Stimulated activated naive CD4-positive, alpha-beta T cell (primary cell): ENCODE measurements at regions not wholly inside any gene's neighbourhood (a gene's known extent, or its start where the extent isn't known, plus 50 kb on each side); places are given as distances from the start of the nearest gene placed in this dataset.
"Not testable (repeated sequence)": the region's sequence is repeated elsewhere in the genome, so short reads cannot be mapped to it uniquely, and the experiment has no call there.

Source experiments
- DNase-seq, 6 experiments: peaks; one replicate each; lab custom pipeline; 2025; lab: John Stamatoyannopoulos, UW

DNA sequence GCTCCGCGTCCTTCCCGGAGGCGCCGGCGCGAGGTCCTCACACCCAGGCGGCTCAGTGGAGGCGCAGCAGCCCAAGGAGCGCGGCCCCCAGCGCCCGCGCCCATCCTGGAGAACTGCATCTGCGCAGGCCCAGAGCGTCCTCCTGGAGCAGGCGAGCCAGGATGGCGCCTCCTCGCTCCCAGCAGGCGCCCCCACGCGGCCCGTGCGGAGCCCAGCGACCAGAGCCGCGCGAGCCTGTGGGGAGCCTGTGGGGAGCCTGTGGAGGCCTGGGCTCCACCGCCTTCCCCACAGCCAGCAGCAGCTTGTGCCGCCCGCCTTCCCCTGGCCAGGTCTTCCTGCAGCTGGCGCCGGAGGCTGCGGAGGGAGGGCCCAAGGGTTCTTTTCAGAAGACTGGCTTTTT, 953.9 kb downstream of the TMEM121 start:
- not testable (repeated sequence) for DNase-seq

DNA sequence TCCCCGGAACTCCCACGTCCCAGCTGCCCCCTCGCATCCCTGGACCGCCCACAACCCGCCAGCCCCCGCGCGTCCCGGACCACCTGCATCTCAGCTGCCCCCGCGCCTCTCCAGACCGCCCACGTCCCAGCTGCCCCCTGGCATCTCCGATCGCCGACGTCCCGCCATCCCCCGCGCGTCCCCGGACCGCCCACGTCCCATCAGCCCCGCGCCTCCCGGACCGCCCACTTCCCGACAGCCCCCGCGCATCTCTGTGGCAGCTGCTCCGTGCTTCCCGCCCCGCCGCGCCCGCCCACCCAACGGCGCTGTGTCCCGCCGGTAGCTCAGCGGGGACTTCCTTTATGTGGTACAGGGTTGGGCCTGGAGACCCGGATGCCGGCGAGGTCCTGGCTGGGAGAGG, 955.8 kb downstream of the TMEM121 start:
- DNase-seq = not testable (repeated sequence)

DNA sequence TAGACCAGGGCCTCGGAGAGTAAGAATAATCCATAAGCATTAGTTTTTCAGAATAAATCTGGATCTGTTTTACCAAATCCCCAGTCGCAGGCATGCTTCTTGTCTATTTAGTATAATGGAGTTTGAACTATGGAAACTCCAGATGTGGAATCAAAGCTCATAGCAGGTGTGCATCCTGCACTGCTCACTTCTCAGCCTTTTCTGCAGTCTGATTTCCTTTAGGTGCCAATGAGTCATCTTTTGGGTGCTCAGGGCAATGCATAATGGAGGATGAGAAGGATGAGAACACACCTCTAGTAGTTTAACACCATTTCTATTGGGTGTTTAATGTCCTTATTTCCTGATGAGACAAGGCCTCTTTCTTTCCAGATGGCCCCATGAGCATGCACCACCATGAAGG, 961.2 kb downstream of the TMEM121 start:
- DNase-seq = no peak

DNA sequence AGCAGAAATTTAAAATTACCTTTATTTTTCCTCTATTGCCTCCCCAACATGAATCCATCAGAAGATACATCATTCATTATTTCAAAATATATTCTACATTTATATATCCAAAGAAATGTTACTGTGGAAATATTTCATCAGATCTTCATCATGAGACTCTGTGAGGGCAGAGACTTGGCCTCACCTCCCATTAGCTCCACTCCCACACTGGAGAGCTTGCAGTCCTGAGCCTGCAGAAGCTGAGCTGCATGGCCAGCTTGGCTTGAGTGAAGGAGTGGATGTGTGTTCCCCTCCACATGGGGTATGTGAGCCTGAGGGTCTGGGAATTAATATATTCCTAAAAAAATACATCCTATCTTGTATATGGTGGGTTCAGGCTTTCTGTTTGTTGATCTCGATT, 961.9 kb downstream of the TMEM121 start:
- no peak for DNase-seq

DNA sequence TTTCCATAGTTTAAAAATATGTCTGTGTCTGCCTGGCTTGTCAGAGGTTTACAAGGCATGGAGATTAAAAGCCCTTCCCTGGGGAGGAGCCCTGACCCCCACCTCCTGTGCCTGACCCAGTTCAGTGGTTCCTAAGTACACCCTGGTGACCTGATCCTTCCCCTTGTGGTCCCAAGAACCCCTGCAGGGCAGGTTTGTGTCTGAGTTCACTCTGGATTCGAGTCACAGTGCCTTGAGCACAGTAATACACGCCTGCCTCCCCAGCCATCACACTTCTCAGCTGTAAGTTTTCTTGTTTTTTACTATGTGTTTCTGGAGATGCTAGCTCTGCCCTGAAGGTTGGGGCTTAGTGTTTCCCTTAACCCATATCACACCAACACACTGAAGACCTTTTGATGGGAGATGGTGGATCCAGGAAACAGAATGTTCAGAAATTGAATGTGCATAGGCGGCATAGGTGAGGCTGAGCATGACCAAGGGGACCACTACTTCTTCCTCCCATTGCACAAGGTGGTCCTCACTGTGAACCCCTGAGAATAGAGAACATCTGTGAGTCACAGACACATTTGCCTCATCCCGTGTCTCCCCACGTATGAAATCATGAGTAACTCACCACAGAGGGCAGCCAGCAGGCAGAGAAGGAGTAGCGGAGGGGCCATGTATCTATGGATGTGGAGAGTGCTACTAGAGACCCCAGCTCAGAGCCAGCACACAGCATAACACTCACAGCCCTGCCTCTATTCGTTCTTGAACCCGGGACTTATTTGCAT, 962.9 kb downstream of the TMEM121 start:
- no peak for DNase-seq

DNA sequence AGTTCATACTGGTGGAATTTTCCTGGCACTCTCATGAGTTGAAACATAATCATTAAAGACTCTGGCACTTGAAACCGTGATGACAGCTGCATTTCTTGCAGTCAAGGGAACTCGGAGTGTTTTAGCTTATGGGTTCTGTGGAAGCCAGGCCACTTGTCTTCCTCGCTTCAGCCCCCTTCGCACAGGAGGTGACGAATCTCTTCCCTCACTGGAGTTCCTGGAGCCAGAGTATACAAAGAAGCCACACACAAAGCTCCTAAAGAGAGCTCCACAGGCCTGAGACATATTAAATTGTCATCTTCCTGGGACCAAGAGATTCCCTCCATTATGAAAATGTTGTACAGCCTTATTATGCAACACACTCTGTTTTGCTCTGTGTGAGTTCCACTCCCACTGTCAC, 964.1 kb downstream of the TMEM121 start:
- no peak for DNase-seq

DNA sequence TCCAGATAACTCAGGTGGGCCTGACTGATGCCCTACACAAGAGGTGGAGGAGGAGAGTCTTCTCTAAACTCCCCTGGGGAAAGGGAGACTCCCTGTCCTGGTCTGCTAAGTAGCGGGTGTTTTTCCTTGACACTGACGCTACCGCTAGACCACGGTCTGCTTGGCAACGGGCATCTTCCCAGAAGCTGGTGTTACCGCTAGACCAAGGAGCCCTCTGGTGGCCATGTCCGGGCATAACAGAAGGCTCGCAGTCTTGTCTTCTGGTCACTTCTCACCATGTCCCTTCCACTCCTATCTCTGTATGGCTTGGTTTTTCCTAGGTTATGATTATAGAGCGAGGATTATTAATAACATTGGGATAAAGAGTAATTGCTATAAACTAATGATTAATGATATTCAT, 965.5 kb downstream of the TMEM121 start:
- no peak for DNase-seq

DNA sequence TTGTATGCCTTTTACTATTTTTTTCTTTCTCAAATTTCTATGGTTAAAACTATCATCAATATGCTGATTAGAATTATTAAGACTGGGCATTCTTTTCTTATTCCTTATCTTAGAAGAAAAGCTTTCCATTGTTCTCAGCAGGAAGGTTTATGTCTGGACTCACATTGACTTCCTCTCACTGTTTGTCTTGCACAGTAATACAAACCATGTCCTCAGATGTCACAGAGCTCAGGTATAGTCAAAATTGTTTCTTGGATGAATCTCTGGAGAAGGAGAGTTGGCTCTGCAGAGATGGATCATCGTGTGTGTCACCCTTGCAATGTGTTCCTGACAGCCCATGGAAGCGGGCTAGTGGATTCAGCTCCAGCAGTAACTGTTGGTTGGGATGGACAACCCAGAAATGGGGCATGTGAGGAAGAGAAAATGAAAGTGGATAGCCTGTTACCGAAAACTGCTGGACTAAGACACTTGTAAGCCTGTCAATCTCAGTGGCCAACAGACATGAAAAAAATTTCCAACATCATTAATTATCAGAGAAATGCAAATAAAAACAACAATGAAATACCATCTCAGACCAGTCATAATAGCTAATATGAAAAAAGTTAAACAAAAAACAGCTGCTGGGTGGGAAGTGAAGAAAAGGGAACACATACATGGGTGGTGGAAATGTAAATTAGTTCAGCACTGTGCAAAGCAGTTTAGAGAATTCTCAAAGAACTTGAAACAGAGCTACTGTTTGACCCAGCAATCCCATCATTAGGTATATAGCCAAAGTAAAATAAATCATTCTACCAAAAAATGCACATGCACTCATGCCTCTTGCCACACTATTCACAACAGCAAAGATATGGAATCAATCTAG, 967.8 kb downstream of the TMEM121 start:
- no peak for DNase-seq

DNA sequence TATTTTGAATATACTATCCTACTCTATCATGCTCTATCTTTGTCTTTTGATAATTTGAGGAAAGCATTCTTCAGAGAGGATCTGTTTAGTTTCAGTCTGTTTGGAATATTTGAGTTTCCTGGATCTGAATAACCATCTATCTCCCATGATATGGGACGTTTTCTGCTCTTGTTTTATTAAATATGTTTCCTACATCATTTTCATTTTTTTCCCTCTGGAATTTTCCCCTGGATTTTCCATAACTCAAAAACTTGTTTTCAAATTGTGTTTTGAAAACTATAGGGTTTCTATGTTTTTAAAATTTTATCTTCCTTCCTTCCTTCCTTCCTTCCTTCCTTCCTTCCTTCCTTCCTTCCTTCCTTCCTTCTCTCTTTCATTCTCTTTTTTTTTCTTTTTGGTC, 974.2 kb downstream of the TMEM121 start:
- DNase-seq = no peak

DNA sequence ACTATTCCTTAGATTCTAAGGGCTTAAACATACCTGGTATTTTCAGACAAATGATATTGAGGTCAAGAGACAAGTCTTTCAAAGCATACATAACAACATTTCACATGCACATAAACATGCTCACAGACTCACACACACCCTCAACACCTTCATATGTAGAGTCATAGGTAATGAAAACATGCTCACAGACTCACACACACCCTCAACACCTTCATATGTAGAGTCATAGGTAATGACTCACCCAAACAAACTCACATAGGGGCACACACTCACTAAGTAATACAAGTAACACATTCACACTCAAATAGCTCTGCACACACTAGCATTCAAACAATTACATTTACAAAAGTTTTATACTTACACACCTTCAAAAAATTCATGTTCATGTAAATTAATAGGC, 975.5 kb downstream of the TMEM121 start:
- no peak for DNase-seq

DNA sequence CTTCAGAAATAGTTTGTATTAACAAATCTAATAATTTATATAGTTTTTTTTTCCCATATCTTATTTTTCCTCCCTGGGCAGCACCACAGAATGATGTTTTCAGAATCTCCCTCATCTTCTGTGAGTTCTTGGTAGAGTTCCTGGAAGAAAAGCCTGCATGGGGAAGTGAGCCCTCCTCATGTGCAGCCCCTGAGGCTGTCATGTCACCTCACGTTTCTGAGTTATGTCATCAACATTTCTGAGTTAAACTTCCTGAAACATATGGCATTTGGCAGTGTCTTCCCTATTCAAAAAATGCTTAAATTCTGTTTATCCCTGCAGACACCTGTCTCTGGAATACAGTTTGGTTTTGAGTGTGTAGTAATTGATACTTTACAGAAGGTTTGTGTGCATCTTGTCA, 979.0 kb downstream of the TMEM121 start:
- DNase-seq = no peak

DNA sequence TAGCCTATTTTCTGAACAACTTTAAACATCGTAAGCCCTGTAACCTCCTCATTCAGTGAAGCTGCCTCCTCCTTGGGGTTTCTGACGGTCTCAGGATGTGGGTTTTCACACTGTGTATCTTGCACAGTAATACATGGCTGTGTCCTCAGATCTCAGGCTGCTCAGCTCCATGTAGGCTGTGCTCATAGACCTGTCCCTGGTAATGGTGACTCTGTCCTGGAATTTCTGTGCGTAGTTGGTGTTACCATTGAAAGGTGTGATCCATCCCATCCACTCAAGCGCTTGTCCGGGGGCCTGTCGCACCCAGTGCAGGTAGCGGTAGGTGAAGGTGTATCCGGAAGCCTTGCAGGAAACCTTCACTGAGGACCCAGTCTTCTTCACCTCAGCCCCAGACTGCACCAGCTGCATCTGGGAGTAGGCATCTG, 980.5 kb downstream of the TMEM121 start:
- peak in 5 of 6 experiments; percentile 30 to 92 (median 84) for DNase-seq

DNA sequence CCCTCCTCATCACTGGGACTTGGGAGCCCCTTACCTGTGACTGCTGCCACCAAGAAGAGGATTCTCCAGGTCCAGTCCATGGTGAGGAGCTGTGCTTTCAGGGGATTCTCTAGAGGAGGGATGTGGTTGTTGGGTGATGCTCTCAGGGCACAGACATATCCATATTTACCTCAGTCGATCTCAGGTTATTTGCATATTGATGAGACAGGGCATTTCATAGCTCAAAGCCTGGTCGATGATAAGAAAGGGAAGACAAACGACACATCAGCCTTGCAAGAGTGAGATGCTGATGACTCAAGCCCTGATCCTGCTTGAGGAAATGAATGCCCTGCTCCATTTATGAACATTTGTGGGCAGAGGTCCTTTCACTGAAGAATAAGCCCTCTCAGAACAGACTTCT, 981.0 kb downstream of the TMEM121 start:
- peak in 2 of 6 experiments; percentile 73 to 81 for DNase-seq

DNA sequence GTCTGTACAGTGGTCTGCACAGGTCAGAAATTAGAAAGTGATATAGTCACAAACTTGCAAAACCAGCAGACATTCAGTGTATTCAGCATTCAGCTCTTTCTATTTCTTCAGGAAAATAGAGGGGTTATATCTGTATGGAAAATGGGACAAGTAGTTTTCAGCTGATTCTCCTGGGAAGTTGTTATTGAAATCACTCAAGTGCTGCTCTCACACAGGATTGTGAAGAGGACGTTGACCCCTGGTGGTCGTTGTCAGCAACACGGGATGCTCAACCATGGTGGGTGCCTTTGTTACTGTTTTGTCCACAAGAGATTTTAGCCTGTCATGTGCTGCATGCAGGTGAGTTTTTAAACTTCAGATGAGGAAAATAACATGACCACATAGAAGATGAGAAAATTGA, 981.8 kb downstream of the TMEM121 start:
- peak in 2 of 6 experiments; percentile 10 to 23 for DNase-seq

DNA sequence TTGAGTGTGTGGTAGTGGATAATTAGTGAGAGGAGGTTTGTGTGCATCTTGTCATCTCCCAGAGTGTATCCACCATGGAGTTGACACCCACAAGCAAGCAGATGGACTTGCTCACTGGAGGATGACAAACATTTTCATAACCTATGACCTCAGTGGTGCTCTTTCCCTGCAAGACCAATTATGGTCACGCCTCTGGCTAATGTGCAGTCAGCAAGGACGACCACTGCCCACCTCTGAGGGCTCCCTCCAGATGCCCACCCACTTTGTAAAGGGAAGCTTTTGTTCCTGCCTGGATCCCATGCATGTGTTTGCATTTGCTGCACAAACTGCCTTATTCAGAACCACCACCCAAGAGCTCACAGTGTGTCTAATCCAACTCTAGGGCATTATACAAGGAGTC, 982.8 kb downstream of the TMEM121 start:
- no peak for DNase-seq

DNA sequence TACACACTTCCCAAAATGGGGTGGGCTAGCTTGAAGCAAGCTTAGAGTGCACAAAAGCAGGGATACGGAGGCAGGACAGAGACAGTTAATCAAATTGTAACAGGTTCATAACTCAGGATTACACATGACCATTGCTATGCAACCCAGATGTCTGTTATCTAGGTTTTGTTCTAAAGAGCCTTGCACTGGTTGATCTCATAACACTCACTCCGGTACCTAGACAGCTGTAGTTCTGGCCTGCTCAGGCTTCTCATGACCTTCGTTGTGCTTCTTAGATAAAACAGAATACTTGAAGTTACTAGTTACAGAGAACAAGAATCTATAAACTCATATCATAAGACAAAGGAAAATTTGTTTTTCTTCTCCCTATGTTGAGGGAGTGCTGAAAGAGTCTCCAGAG, 983.4 kb downstream of the TMEM121 start:
- DNase-seq = no peak

DNA sequence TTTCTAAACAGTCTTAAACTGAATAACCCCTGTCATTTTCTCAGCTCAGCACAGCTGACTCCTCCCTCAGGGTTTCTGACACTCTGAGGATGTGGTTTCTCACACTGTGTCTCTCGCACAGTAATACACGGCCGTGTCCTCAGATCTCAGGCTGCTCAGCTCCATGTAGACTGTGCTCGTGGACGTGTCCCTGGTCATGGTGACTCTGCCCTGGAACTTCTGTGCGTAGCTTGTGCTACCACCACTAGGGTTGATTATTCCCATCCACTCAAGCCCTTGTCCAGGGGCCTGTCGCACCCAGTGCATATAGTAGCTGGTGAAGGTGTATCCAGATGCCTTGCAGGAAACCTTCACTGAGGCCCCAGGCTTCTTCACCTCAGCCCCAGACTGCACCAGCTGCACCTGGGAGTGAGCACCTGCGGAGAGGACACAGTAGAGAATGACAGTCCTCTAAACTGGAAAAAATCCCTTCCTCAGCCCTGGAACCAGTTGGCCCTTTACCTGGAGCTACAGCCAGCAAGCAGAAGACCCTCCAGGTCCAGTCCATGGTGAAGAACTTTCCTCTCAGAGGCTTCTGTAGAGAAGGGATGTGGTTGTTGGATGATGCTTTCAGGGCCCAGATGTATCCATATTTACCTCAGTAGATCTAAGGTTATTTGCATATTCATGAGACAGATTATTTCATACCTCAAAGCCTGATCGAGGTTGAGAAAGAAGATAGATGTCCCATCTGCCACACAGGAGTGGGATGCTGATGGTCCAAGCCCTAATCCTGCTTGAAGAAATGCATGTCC, 984.8 kb downstream of the TMEM121 start:
- DNase-seq = peak in 5 of 6 experiments; percentile 22 to 89 (median 77)

DNA sequence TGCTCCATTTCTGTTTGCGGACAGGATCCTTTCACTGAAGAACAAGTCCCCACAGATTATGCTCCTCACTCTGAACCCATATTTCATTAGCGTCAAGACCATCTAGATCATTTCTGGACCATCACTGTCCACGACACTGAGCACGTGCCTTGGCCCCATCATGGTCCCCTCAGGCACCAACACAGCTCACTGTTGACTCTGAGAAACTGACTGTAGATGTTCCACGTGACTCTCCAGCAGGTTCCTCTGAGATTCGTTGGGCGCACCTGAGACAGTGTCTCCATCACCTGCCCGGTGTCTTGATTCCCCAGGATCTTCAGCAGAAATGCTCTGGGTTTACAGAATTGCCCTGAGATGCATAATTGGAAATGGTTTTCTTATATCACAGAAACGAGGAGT, 985.4 kb downstream of the TMEM121 start:
- no peak for DNase-seq

DNA sequence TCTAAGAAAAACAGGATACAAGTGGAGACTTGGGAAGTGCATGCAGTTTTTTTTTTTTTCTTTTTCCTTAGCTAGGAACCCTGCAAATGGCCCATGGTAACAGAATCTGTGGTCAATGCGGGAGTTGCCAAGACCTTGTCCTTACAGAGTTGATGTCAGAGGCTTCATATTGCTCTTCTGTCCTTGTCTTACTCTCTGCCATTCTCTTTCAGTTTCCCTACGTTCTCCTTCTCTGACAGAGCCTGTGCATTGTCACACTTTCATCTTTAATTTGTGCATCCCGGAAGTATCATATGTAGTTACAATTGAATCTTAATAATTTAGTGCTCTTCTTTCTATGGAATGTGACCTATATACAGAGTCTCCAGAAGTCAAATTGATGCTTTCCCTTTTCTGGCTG, 986.9 kb downstream of the TMEM121 start:
- no peak for DNase-seq

DNA sequence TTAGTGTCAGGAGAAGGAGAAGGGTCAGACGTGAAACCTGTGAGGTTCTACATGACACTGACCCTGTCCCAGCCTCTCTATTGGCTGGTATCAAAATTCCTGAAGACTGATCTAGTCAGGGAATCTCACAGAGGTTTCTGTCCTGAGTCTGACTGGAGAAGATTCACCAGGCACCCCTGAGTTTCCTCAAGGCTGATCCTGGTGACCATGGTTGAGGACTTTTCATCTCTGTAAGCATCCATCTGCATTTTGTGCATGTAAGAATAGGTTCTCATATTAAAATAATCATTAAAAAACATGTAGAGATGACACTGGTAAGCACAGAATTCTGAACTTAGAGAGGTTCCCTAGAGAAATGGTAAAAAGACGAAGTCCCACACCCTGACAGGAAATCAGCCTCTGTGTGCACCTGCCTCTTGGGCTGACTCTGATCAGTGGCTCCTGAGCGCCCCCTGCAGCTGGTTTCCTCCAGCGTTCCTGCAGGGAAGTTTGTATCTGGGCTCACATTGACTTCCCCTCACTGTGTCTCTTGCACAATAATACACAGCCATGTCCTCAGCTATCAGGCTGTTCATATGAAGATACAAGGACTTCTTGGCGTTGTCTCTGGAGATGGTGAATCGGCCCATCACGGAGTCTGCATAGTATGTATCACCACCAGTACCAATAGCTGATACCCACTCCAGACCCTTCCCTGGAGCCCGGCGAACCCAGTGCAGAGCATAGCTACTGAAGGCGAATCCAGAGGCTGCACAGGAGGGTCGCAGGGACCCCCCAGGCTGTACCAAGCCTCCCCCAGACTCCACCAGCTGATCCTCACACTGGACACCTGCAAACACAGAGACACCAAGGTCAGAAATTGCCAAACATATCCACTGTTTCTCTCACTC, 991.9 kb downstream of the TMEM121 start:
- DNase-seq = peak; percentile 67 to 89 (median 78)

DNA sequence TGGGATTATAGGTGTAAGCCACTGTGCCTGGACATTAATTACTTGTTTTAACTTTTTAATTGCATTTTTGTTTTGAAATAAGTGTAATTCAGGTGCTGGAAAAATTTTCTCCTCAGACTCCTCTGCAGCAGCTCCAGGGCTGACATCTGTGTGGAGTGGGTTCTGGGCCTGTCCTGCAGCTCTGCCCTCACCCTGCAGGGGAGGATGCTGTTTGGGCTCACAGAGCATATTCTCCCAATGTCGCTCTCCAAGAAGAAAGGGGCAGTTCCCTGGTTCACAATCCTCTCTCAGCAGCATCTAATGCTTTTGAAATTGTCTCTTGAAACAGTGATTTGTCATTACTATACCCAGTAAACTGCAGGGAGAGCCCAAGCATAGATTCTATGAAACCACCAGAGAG, 995.7 kb downstream of the TMEM121 start:
- DNase-seq = not testable (repeated sequence)
